NCI-H510A treated with DMSO at 0.1 percent for 48 hours (cell line): ENCODE measurements at regions not wholly inside any gene's neighbourhood (a gene's known extent, or its start where the extent isn't known, plus 50 kb on each side); places are given as distances from the start of the nearest gene placed in this dataset.

Experiments
- DNase-seq: peaks from one replicate; lab custom pipeline; 2025; lab: John Stamatoyannopoulos, UW

- DNase-seq: no peak
These were observed 93.8 kb downstream of the GLRX3 start for GRCh38 chr10:130230036-130230435.

- no peak for DNase-seq
These were observed 94.4 kb downstream of the GLRX3 start for GRCh38 chr10:130230611-130231010.

GRCh38 chr10:130231251-130231741, 95.1 kb downstream of the GLRX3 start:
- DNase-seq: no peak

GRCh38 chr10:130232166-130233034, 96.2 kb downstream of the GLRX3 start:
- no peak for DNase-seq

GRCh38 chr10:130233035-130233360, 96.8 kb downstream of the GLRX3 start:
- no peak for DNase-seq

- no peak for DNase-seq
These were observed 97.2 kb downstream of the GLRX3 start for GRCh38 chr10:130233426-130233825.

- no peak for DNase-seq
These were observed 98.2 kb downstream of the GLRX3 start for GRCh38 chr10:130234171-130234965.

- DNase-seq: no peak
These were observed 100.5 kb downstream of the GLRX3 start for GRCh38 chr10:130236711-130237110.

- no peak for DNase-seq
These were observed 104.2 kb downstream of the GLRX3 start for GRCh38 chr10:130240409-130240808.

- no peak for DNase-seq
These were observed 106.3 kb downstream of the GLRX3 start for GRCh38 chr10:130242513-130242912.

- no peak for DNase-seq
These were observed 106.8 kb downstream of the GLRX3 start for GRCh38 chr10:130243015-130243414.

- no peak for DNase-seq
These were observed 108.1 kb downstream of the GLRX3 start for GRCh38 chr10:130244031-130244927.

- no peak for DNase-seq
These were observed 108.8 kb downstream of the GLRX3 start for GRCh38 chr10:130244928-130245495.

GRCh38 chr10:130246113-130246512, 109.9 kb downstream of the GLRX3 start:
- no peak for DNase-seq

- no peak for DNase-seq
These were observed 113.9 kb downstream of the GLRX3 start for GRCh38 chr10:130250127-130250526.

GRCh38 chr10:130251766-130252165, 115.6 kb downstream of the GLRX3 start:
- no peak for DNase-seq

GRCh38 chr10:130254243-130254642, 118.1 kb downstream of the GLRX3 start:
- DNase-seq: no peak

- DNase-seq: no peak
These were observed 118.5 kb downstream of the GLRX3 start for GRCh38 chr10:130254662-130255061.

- no peak for DNase-seq
These were observed 119.6 kb downstream of the GLRX3 start for GRCh38 chr10:130255777-130256176.

- DNase-seq: no peak
These were observed 121.7 kb downstream of the GLRX3 start for GRCh38 chr10:130257897-130258296.

- no peak for DNase-seq
These were observed 123.2 kb downstream of the GLRX3 start for GRCh38 chr10:130259380-130259779.

- no peak for DNase-seq
These were observed 125.1 kb downstream of the GLRX3 start for GRCh38 chr10:130261306-130261705.
